ENCODE measurements at regions not wholly inside any gene's neighbourhood (a gene's known extent, or its start where the extent isn't known, plus 50 kb on each side); places are given as distances from the start of the nearest gene placed in this dataset.
"Not testable (repeated sequence)": the region's sequence is repeated elsewhere in the genome, so short reads cannot be mapped to it uniquely, and the experiment has no call there.

GRCh38 chr10:15997313-15997712 is 137.0 kb upstream of the MINDY3 start:
- TF ChIP-seq, protein P1, sequence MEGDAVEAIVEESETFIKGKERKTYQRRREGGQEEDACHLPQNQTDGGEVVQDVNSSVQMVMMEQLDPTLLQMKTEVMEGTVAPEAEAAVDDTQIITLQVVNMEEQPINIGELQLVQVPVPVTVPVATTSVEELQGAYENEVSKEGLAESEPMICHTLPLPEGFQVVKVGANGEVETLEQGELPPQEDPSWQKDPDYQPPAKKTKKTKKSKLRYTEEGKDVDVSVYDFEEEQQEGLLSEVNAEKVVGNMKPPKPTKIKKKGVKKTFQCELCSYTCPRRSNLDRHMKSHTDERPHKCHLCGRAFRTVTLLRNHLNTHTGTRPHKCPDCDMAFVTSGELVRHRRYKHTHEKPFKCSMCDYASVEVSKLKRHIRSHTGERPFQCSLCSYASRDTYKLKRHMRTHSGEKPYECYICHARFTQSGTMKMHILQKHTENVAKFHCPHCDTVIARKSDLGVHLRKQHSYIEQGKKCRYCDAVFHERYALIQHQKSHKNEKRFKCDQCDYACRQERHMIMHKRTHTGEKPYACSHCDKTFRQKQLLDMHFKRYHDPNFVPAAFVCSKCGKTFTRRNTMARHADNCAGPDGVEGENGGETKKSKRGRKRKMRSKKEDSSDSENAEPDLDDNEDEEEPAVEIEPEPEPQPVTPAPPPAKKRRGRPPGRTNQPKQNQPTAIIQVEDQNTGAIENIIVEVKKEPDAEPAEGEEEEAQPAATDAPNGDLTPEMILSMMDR (conservative IDR thresholded peaks at IDR 0.05; ENCODE audit: low read length) = no peak
- no peak for DNase-seq (ENCODE audit: low read depth)
- H3K4me3 ChIP-seq (ENCODE audit: low read length) = no peak overlapping the region

- DNase-seq (ENCODE audit: low read depth) = no peak
- TF ChIP-seq, protein P1 (conservative IDR thresholded peaks at IDR 0.05; ENCODE audit: low read length) = no peak
- H3K4me3 ChIP-seq (ENCODE audit: low read length) = no peak overlapping the region
Measured at GRCh38 chr10:16001581-16001980, 141.3 kb upstream of the MINDY3 start.

- DNase-seq (ENCODE audit: low read depth) = no peak
- TF ChIP-seq, protein P1 (conservative IDR thresholded peaks at IDR 0.05; ENCODE audit: low read length) = no peak
- H3K4me3 ChIP-seq (ENCODE audit: low read length) = no peak overlapping the region
Measured at GRCh38 chr10:16009785-16010184, 149.5 kb upstream of the MINDY3 start.

DNA sequence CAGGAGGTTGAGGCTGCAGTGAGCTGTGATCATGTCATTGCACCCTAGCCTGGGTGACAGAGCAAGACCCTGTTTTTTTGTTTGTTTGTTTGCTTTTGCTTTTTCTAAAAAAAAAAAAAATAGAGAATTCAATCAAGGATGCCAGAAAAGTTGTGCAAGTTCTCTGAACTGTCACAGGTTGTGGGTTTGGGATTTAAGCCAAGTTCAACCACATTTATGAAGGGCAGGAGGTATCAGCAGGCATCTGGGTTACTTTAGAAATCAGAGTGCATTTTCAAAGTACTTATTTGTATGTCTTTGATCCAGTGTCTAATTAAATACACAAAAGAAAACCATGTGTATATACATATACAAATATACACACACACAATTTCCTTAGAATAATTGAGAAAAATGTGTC is 151.2 kb upstream of the MINDY3 start:
- no peak for DNase-seq (ENCODE audit: low read depth)
- TF ChIP-seq, protein P1 (conservative IDR thresholded peaks at IDR 0.05; ENCODE audit: low read length) = no peak
- no peak overlapping the region for H3K4me3 ChIP-seq (ENCODE audit: low read length)

GRCh38 chr10:16014469-16014868 is 154.2 kb upstream of the MINDY3 start:
- DNase-seq (ENCODE audit: low read depth) = no peak
- TF ChIP-seq, protein P1 (conservative IDR thresholded peaks at IDR 0.05; ENCODE audit: low read length) = no peak
- H3K4me3 ChIP-seq (ENCODE audit: low read length) = no peak overlapping the region

- DNase-seq (ENCODE audit: low read depth) = no peak
- TF ChIP-seq, protein P1 (conservative IDR thresholded peaks at IDR 0.05; ENCODE audit: low read length) = no peak
Measured at GRCh38 chr10:16016688-16017087, 156.4 kb upstream of the MINDY3 start.

GRCh38 chr10:16020836-16021235 is 160.5 kb upstream of the MINDY3 start:
- TF ChIP-seq, protein P1 (conservative IDR thresholded peaks at IDR 0.05; ENCODE audit: low read length) = no peak
- H3K4me3 ChIP-seq (ENCODE audit: low read length) = no peak overlapping the region
- no peak for DNase-seq (ENCODE audit: low read depth)

More at GRCh38 chr10:16016688-16017087, 156.4 kb upstream of the MINDY3 start:
- no peak overlapping the region for H3K4me3 ChIP-seq (ENCODE audit: low read length)

GRCh38 chr10:16026832-16027231 is 166.5 kb upstream of the MINDY3 start:
- DNase-seq (ENCODE audit: low read depth); H3K4me3 ChIP-seq (ENCODE audit: low read length): not testable (repeated sequence)
